ENCODE measurements at regions not wholly inside any gene's neighbourhood (a gene's known extent, or its start where the extent isn't known, plus 50 kb on each side); places are given as distances from the start of the nearest gene placed in this dataset.
"Not testable (repeated sequence)": the region's sequence is repeated elsewhere in the genome, so short reads cannot be mapped to it uniquely, and the experiment has no call there.

GRCh38 chr14:106216679-106217078, 690.3 kb downstream of the TMEM121 start:
- TF ChIP-seq, protein P1, sequence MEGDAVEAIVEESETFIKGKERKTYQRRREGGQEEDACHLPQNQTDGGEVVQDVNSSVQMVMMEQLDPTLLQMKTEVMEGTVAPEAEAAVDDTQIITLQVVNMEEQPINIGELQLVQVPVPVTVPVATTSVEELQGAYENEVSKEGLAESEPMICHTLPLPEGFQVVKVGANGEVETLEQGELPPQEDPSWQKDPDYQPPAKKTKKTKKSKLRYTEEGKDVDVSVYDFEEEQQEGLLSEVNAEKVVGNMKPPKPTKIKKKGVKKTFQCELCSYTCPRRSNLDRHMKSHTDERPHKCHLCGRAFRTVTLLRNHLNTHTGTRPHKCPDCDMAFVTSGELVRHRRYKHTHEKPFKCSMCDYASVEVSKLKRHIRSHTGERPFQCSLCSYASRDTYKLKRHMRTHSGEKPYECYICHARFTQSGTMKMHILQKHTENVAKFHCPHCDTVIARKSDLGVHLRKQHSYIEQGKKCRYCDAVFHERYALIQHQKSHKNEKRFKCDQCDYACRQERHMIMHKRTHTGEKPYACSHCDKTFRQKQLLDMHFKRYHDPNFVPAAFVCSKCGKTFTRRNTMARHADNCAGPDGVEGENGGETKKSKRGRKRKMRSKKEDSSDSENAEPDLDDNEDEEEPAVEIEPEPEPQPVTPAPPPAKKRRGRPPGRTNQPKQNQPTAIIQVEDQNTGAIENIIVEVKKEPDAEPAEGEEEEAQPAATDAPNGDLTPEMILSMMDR (IDR thresholded peaks at IDR 0.05; ENCODE audit: insufficient read depth, low read length), result no peak
- no peak for DNase-seq (ENCODE audit: low read depth)
- H3K4me3 ChIP-seq (ENCODE audit: low read depth, low read length), result no peak overlapping the region

DNA sequence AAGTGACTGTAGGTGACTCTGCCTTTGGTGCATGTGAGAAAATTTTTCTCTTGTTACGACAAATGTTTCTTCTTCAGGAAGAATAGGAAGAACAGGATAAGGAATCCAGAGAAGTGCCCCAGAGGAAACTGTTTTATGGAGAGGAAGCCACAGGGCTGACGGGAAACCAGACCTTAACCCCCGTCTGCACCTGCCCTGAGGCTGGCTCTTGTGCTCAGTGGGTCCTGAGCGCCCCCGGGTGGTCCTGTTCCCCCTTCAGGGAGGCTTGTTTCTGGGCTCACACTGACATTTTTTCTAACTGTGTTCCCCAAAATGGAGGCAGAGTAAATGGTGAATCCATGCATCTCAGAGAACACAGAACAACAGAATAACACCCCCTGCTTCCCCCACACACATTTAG, 691.8 kb downstream of the TMEM121 start:
- TF ChIP-seq, protein P1 (IDR thresholded peaks at IDR 0.05; ENCODE audit: insufficient read depth, low read length), result no peak
- H3K4me3 ChIP-seq (ENCODE audit: low read depth, low read length), result no peak overlapping the region
- no peak for DNase-seq (ENCODE audit: low read depth)

- no peak for DNase-seq (ENCODE audit: low read depth)
- H3K4me3 ChIP-seq (ENCODE audit: low read depth, low read length), result no peak overlapping the region
- TF ChIP-seq, protein P1 (IDR thresholded peaks at IDR 0.05; ENCODE audit: insufficient read depth, low read length), result no peak
Observed at GRCh38 chr14:106222311-106222710, 695.9 kb downstream of the TMEM121 start.

- no peak overlapping the region for H3K4me3 ChIP-seq (ENCODE audit: low read depth, low read length)
- TF ChIP-seq, protein P1 (IDR thresholded peaks at IDR 0.05; ENCODE audit: insufficient read depth, low read length), result no peak
- no peak for DNase-seq (ENCODE audit: low read depth)
Observed at GRCh38 chr14:106222731-106223130, 696.3 kb downstream of the TMEM121 start.

DNA sequence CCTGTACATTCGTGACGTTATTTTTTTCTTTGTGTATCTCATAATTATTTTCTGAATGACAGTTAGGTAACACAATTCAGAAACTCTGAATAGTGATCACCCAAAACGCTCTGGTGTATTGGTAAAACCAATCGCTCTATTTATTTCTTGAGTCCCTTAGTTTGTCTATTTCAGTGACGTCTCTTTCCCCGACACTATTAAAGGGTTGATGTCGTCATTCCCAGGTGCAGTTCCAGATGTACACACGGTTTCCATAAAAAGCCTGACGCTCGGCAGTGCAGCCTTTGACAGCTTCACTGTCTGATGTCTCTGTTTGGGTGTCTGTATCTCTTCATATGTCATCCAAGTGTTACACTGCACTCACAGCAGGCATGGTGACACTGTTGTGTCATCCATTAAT, 701.4 kb downstream of the TMEM121 start:
- TF ChIP-seq, protein P1 (IDR thresholded peaks at IDR 0.05; ENCODE audit: insufficient read depth, low read length), result no peak
- H3K4me3 ChIP-seq (ENCODE audit: low read depth, low read length), result no peak overlapping the region
- DNase-seq (ENCODE audit: low read depth), result no peak

- TF ChIP-seq, protein P1 (IDR thresholded peaks at IDR 0.05; ENCODE audit: insufficient read depth, low read length), result no peak
- DNase-seq (ENCODE audit: low read depth), result no peak
- H3K4me3 ChIP-seq (ENCODE audit: low read depth, low read length), result no peak overlapping the region
Observed at GRCh38 chr14:106228541-106229158, 702.3 kb downstream of the TMEM121 start.

- TF ChIP-seq, protein P1 (IDR thresholded peaks at IDR 0.05; ENCODE audit: insufficient read depth, low read length), result no peak
- DNase-seq (ENCODE audit: low read depth), result no peak
- no peak overlapping the region for H3K4me3 ChIP-seq (ENCODE audit: low read depth, low read length)
Observed at GRCh38 chr14:106230071-106230470, 703.7 kb downstream of the TMEM121 start.

DNA sequence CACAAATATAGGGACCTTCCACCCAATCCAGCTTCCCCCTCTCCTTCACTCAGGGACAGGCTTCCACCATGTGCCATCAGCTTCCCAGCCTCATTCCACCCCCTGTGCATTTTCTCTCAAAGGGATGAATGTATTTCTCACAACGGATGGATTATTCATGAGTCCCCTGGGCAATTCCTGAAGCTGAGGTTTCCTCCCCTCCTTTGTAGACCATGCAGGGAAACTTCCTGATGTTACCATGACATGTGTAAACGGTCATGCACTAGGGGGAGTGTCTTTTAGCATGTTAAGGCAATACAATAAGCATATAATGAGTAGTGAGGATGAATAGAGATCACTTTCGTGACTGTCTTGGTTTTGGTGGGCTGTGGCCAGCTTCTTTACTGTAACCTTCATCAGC, 706.8 kb downstream of the TMEM121 start:
- DNase-seq (ENCODE audit: low read depth), result not testable (repeated sequence)

GRCh38 chr14:106234525-106235254, 708.3 kb downstream of the TMEM121 start:
- not testable (repeated sequence) for H3K4me3 ChIP-seq (ENCODE audit: low read depth, low read length); DNase-seq (ENCODE audit: low read depth)

More for the DNA sequence above, 706.8 kb downstream of the TMEM121 start:
- not testable (repeated sequence) for H3K4me3 ChIP-seq (ENCODE audit: low read depth, low read length)
